ENCODE measurements at regions not wholly inside any gene's neighbourhood (a gene's known extent, or its start where the extent isn't known, plus 50 kb on each side); places are given as distances from the start of the nearest gene placed in this dataset.

- Mint-ChIP-seq H3K27me3 (ENCODE audit: low read depth) (no peaks in the 10 kb centered on the region), H3K36me3 (ENCODE audit: low read depth) (no peaks in the 10 kb centered on the region), H3K4me1 (ENCODE audit: low read depth) (no peaks in the 10 kb centered on the region), H3K27ac (no peak overlapping the region), H3K4me3 (ENCODE audit: low read depth) (no peak overlapping the region), H3K9me3 (no peaks in the 10 kb centered on the region)
- intact Hi-C loops (cut with micrococcal nuclease): no loop called here
- DNase-seq (ENCODE audit: low spot score): no peak
These were observed 57.9 kb upstream of the SLC5A9 start for GRCh38 chr1:48164571-48164970.

GRCh38 chr1:48160486-48161132 is 61.9 kb upstream of the SLC5A9 start:
- Mint-ChIP-seq H3K4me3 (ENCODE audit: low read depth) (no peak overlapping the region), H3K27me3 (ENCODE audit: low read depth) (no peaks in the 10 kb centered on the region), H3K9me3 (no peaks in the 10 kb centered on the region), H3K36me3 (ENCODE audit: low read depth) (no peaks in the 10 kb centered on the region), H3K4me1 (ENCODE audit: low read depth) (no peaks in the 10 kb centered on the region), H3K27ac (no peak overlapping the region)
- no peak for DNase-seq (ENCODE audit: low spot score)
- intact Hi-C loops (cut with micrococcal nuclease): no loop called here

DNA sequence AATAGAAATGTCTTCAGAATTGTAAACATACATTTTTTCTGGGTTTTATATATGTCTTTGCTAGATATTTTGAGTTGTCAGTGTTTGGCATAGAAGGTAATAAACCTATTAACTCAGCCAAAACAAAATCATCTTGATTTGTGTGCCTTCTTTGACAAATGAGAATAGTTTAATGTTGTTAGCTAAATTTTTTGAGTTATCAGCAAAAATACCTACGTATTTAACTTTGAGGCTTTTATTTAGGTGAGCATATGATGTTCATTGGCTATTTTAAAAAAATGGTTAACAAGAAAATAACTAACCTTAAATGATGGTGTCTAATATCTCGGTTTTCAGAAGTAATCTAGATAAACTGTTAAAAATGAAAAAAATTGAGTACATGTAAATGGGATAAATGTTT is 83.2 kb upstream of the SLC5A9 start:
- Mint-ChIP-seq H3K36me3 (ENCODE audit: low read depth) (no peaks in the 10 kb centered on the region), H3K4me3 (ENCODE audit: low read depth) (no peak overlapping the region), H3K9me3 (no peaks in the 10 kb centered on the region), H3K27ac (no peak overlapping the region), H3K4me1 (ENCODE audit: low read depth) (no peaks in the 10 kb centered on the region), H3K27me3 (ENCODE audit: low read depth) (no peaks in the 10 kb centered on the region)
- intact Hi-C loops (cut with micrococcal nuclease): no loop called here
- no peak for DNase-seq (ENCODE audit: low spot score)

DNA sequence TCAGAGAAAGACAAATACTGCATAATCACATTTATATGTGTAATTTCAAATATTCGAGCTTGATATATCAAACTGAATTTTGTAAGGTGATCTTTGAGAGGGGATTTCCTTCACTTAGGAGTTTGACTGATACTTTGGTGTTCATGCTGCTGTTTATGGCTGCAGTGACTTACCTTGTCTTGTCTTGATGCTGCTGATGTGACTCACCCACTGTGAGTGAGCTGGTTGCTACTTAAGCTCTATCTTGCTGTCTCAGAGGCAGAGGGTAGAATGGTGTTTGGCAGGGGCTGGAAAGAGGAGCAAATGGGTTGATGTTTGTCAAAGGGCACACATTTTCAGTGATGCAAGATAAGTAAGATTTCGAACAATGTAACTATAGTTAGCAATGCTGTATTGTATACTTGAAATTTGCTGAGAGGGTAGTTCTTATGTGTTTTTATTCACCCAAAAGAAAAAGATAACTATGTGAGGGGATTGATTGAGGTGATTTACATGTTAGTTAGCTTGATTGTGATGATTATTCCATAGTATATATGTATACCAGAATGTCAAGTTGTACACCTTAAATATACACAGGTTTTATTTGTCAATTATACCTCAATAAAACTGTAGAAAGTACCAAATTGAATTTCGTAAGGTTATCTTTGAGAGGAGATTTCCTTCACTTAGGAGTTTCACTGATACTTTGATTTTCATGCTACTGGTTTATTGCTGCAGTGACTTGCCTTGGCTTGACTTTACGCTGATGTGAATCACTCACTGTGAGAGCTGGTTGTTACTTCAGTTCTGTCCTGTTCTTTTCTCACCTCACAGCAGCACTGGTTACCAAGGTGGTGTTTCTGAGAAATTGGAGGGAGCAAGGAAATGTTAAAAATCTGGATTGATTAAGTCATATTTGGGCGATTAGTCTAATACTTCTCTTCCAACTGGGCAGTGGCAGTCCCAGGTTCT is 94.5 kb upstream of the SLC5A9 start:
- Mint-ChIP-seq H3K4me1 (ENCODE audit: low read depth) (no peaks in the 10 kb centered on the region), H3K27me3 (ENCODE audit: low read depth) (no peaks in the 10 kb centered on the region), H3K36me3 (ENCODE audit: low read depth) (no peaks in the 10 kb centered on the region), H3K4me3 (ENCODE audit: low read depth) (no peak overlapping the region), H3K9me3 (no peaks in the 10 kb centered on the region), H3K27ac (no peak overlapping the region)
- intact Hi-C loops (cut with micrococcal nuclease): no loop called here
- no peak for DNase-seq (ENCODE audit: low spot score)

DNA sequence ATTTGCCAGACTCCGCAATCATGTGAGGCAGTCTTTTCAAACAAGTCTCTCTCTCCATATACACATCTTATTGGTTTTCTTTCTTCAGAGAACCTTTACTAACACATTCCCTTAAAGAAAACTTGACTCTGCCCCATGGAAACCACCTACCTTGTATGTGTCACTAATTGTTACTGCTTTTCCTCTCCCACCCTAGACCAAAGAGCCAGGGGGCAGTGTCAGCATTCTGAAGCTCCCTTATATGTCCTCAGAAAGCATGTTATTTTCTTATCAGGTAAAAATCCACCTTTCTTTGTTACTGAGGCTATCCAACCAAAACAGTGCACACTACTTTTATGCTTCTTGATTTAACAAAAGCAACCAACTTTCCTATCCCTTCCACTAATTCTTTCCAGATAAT is 98.9 kb upstream of the SLC5A9 start:
- intact Hi-C loops (cut with micrococcal nuclease): no loop called here
- no peak overlapping the region for H3K4me3 Mint-ChIP-seq (ENCODE audit: low read depth)
- no peak overlapping the region for H3K27ac Mint-ChIP-seq
- H3K27me3 Mint-ChIP-seq (ENCODE audit: low read depth): no peaks in the 10 kb centered on the region
- no peaks in the 10 kb centered on the region for H3K9me3 Mint-ChIP-seq
- no peaks in the 10 kb centered on the region for H3K4me1 Mint-ChIP-seq (ENCODE audit: low read depth)
- no peak for DNase-seq (ENCODE audit: low spot score)
- H3K36me3 Mint-ChIP-seq (ENCODE audit: low read depth): no peaks in the 10 kb centered on the region

- Mint-ChIP-seq H3K9me3 (no peaks in the 10 kb centered on the region), H3K27ac (no peak overlapping the region), H3K4me3 (ENCODE audit: low read depth) (no peak overlapping the region), H3K4me1 (ENCODE audit: low read depth) (no peaks in the 10 kb centered on the region), H3K27me3 (ENCODE audit: low read depth) (no peaks in the 10 kb centered on the region), H3K36me3 (ENCODE audit: low read depth) (no peaks in the 10 kb centered on the region)
- intact Hi-C loops (cut with micrococcal nuclease): no loop called here
- no peak for DNase-seq (ENCODE audit: low spot score)
These were observed 100.6 kb upstream of the SLC5A9 start for GRCh38 chr1:48121955-48122354.

GRCh38 chr1:48120621-48121020 is 101.9 kb upstream of the SLC5A9 start:
- H3K27me3 Mint-ChIP-seq (ENCODE audit: low read depth): no peaks in the 10 kb centered on the region
- H3K27ac Mint-ChIP-seq: no peak overlapping the region
- H3K4me3 Mint-ChIP-seq (ENCODE audit: low read depth): no peak overlapping the region
- intact Hi-C loops (cut with micrococcal nuclease): no loop called here
- no peaks in the 10 kb centered on the region for H3K4me1 Mint-ChIP-seq (ENCODE audit: low read depth)
- no peaks in the 10 kb centered on the region for H3K9me3 Mint-ChIP-seq
- no peak for DNase-seq (ENCODE audit: low spot score)
- H3K36me3 Mint-ChIP-seq (ENCODE audit: low read depth): no peaks in the 10 kb centered on the region

DNA sequence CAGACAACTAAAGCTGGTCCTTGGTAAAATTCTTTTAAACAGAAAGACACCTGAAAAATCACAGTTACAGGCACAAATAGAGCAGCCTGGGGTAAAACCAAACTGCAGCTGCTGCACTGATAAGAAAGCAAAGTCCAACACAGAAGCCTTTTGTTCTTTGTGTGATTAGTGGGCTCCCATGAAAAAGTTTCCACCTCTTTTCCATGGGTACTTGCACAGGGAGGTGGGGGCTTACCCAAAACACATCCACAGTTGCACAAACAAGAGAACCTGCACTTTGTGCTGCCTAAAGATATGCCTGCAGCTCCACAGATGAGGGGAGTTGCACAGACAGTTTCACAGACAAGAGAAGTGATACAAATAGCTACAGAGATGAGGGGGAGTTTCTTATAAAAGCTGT is 106.7 kb upstream of the SLC5A9 start:
- H3K36me3 Mint-ChIP-seq (ENCODE audit: low read depth): no peaks in the 10 kb centered on the region
- H3K9me3 Mint-ChIP-seq: no peaks in the 10 kb centered on the region
- intact Hi-C loops (cut with micrococcal nuclease): no loop called here
- peaks cover 4% of the 10 kb centered on the region for H3K27me3 Mint-ChIP-seq (ENCODE audit: low read depth)
- no peak overlapping the region for H3K4me3 Mint-ChIP-seq (ENCODE audit: low read depth)
- no peak overlapping the region for H3K27ac Mint-ChIP-seq
- no peaks in the 10 kb centered on the region for H3K4me1 Mint-ChIP-seq (ENCODE audit: low read depth)
- no peak for DNase-seq (ENCODE audit: low spot score)

GRCh38 chr1:48114596-48115382 is 107.7 kb upstream of the SLC5A9 start:
- no peaks in the 10 kb centered on the region for H3K9me3 Mint-ChIP-seq
- H3K27ac Mint-ChIP-seq: no peak overlapping the region
- H3K4me1 Mint-ChIP-seq (ENCODE audit: low read depth): no peaks in the 10 kb centered on the region
- H3K36me3 Mint-ChIP-seq (ENCODE audit: low read depth): no peaks in the 10 kb centered on the region
- peaks cover 7% of the 10 kb centered on the region for H3K27me3 Mint-ChIP-seq (ENCODE audit: low read depth)
- intact Hi-C loops (cut with micrococcal nuclease): no loop called here
- no peak for DNase-seq (ENCODE audit: low spot score)
- H3K4me3 Mint-ChIP-seq (ENCODE audit: low read depth): no peak overlapping the region

DNA sequence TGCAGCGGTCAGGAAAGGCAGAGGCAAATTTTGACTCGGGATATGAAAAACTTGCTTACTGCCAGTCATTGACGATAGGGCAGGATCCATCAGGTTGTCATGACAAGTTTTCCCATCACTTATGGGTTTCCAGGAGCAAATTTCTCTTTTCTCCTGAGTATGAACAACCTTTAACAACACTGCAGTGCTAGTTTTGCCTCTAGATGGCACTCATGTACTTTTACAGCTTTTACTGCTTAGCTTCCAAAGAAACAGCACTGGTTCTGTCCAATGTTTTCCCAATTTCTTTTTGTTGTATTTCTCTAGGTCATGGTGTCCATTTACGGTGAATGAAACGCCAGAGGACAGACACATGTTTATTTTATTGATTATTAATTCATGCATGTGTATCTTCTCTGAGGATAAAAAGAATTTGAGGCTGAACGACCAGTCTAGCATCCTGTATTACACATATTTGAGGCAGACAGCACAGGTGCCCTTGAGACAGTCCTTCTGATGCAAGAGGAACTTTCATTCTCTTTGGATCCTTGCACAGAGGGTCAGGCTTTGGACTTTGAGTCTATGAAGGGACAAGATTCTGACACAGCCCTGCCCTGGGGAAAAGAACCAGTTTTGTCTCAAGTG is 112.3 kb upstream of the TRABD2B start:
- Mint-ChIP-seq H3K9me3 (no peaks in the 10 kb centered on the region), H3K27ac (no peak overlapping the region), H3K4me1 (ENCODE audit: low read depth) (no peaks in the 10 kb centered on the region), H3K27me3 (ENCODE audit: low read depth) (peaks cover 10% of the 10 kb centered on the region), H3K4me3 (ENCODE audit: low read depth) (no peak overlapping the region), H3K36me3 (ENCODE audit: low read depth) (no peaks in the 10 kb centered on the region)
- intact Hi-C loops (cut with micrococcal nuclease): loop anchor here (1.0 kb wide), 1 partner anchor 93 kb away; no protein-coding TSS in a partner anchor
- no peak for DNase-seq (ENCODE audit: low spot score)

DNA sequence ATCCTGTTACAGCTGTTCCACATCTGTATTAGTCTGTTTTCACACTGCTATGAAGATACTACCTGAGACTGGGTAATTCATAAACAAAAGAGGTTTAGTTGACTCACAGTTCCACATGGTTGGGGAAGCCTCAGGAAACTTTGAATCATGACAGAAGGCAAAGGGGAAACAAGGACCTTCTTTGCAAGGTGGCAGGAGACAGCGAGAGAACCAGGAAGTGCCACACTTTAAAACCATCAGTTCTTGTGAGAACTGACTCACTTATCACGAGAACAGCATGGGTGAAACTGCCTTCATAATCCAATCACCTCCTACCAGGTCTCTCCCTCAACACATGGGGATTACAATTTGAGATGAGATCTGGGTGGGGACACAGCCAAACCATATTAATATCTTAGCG is 110.3 kb upstream of the TRABD2B start:
- no peak overlapping the region for H3K4me3 Mint-ChIP-seq (ENCODE audit: low read depth)
- H3K9me3 Mint-ChIP-seq: no peaks in the 10 kb centered on the region
- DNase-seq (ENCODE audit: low spot score): no peak
- H3K27ac Mint-ChIP-seq: no peak overlapping the region
- no peaks in the 10 kb centered on the region for H3K4me1 Mint-ChIP-seq (ENCODE audit: low read depth)
- intact Hi-C loops (cut with micrococcal nuclease): no loop called here
- peaks cover 7% of the 10 kb centered on the region for H3K27me3 Mint-ChIP-seq (ENCODE audit: low read depth)
- no peaks in the 10 kb centered on the region for H3K36me3 Mint-ChIP-seq (ENCODE audit: low read depth)

DNA sequence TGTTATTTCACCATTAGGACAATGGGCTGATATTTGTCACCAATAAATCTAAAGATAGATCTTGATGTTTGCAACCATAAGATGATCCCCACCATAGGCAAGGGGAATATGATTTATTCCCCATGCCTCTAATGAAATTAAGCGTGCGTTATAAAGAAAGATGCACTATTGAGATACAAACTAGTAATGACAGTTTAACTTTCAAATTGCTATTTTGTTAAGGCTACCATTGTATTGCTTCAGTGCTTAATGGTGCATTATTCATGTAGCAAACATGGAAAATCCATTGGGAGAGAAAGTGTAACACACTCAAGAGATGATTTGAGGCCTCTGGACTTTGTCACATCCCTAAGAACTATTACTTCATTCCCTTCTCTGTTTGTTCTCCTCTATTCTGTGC is 108.9 kb upstream of the TRABD2B start:
- H3K4me3 Mint-ChIP-seq (ENCODE audit: low read depth): no peak overlapping the region
- no peak overlapping the region for H3K27ac Mint-ChIP-seq
- H3K36me3 Mint-ChIP-seq (ENCODE audit: low read depth): no peaks in the 10 kb centered on the region
- intact Hi-C loops (cut with micrococcal nuclease): no loop called here
- H3K9me3 Mint-ChIP-seq: no peaks in the 10 kb centered on the region
- no peaks in the 10 kb centered on the region for H3K4me1 Mint-ChIP-seq (ENCODE audit: low read depth)
- H3K27me3 Mint-ChIP-seq (ENCODE audit: low read depth): peaks cover 7% of the 10 kb centered on the region
- no peak for DNase-seq (ENCODE audit: low spot score)

Measured in activated T-helper 2 cell treated with anti-CD3 and anti-CD28 coated beads, Interferon-gamma antibody, Interleukin-2, Interleukin-4, amounts not matched to agents 10 μg/mL and 5 μg/mL and 100 μg/mL, durations not matched to agents 14 hours and 24 hours and 36 hours (primary cell).